Smooth muscle cell (in vitro differentiated cells): ENCODE measurements at regions not wholly inside any gene's neighbourhood (a gene's known extent, or its start where the extent isn't known, plus 50 kb on each side); places are given as distances from the start of the nearest gene placed in this dataset.

ENCODE experiments used
- DNase-seq: peaks from one replicate; lab custom pipeline; 2025; ENCODE audit not compliant: unreplicated experiment; lab: John Stamatoyannopoulos, UW
- H2AFZ ChIP-seq: fragments of 200-600 bp; sonication (generic); 2 replicates; pipeline ENCODE4 v1.6.0; 2016; ENCODE audit warnings: antibody characterized with exemption, low read depth, mild to moderate bottlenecking
- H3F3A ChIP-seq: fragments of 200-600 bp; sonication (generic); 2 replicates; pipeline ENCODE4 v1.6.0; 2017; ENCODE audit warnings: antibody characterized with exemption, low read depth
- H3K27ac ChIP-seq: fragments of 200-600 bp; sonication (generic); 2 replicates; pipeline ENCODE4 v1.5.1; 2016; ENCODE audit warnings: low read depth, mild to moderate bottlenecking
- H3K27me3 ChIP-seq: fragments of 200-600 bp; sonication (generic); 2 replicates; pipeline ENCODE4 v1.6.1; 2016; ENCODE audit warnings: low read depth, mild to moderate bottlenecking
- H3K36me3 ChIP-seq: fragments of 200-600 bp; sonication (generic); 2 replicates; pipeline ENCODE4 v1.5.1; 2016; ENCODE audit warnings: low read depth
- H3K4me1 ChIP-seq: fragments of 200-600 bp; sonication (generic); 2 replicates; pipeline ENCODE4 v1.5.1; 2016; ENCODE audit warnings: low read depth
- H3K4me2 ChIP-seq: fragments of 200-600 bp; sonication (generic); 2 replicates; pipeline ENCODE4 v1.6.0; 2016; ENCODE audit warnings: mild to moderate bottlenecking
- H3K4me3 ChIP-seq: fragments of 200-600 bp; sonication (generic); 2 replicates; pipeline ENCODE4 v1.5.1; 2016; ENCODE audit warnings: mild to moderate bottlenecking
- H3K79me2 ChIP-seq: fragments of 200-600 bp; sonication (generic); 2 replicates; pipeline ENCODE4 v1.6.0; 2016; ENCODE audit warnings: low read depth, mild to moderate bottlenecking
- H3K9ac ChIP-seq: fragments of 200-600 bp; sonication (generic); 2 replicates; pipeline ENCODE4 v1.6.0; 2016; ENCODE audit warnings: low read depth
- H3K9me3 ChIP-seq: fragments of 200-600 bp; sonication (generic); replicated peaks from 2 replicates; pipeline ENCODE4 v1.5.1; 2016; ENCODE audit warnings: low read depth
- H4K20me1 ChIP-seq: fragments of 200-600 bp; sonication (generic); 2 replicates; pipeline ENCODE4 v1.6.0; 2016; ENCODE audit warnings: low read depth
- WGBS: methylation state at CpG from one replicate; pipeline ENCODE4 v1.1.7; 2016; ENCODE audit warnings: low lambda C conversion rate; 5-methylcytosine and 5-hydroxymethylcytosine counted together
- TF ChIP-seq, protein P1 (sequence below): fragments of 200-600 bp; sonication (generic); IDR thresholded peaks from 2 replicates; pipeline ENCODE4 v1.5.1; 2017; ENCODE audit warnings: borderline replicate concordance, mild to moderate bottlenecking, antibody characterized with exemption; ENCODE audit not compliant: insufficient read depth, poor library complexity, severe bottlenecking

DNA sequence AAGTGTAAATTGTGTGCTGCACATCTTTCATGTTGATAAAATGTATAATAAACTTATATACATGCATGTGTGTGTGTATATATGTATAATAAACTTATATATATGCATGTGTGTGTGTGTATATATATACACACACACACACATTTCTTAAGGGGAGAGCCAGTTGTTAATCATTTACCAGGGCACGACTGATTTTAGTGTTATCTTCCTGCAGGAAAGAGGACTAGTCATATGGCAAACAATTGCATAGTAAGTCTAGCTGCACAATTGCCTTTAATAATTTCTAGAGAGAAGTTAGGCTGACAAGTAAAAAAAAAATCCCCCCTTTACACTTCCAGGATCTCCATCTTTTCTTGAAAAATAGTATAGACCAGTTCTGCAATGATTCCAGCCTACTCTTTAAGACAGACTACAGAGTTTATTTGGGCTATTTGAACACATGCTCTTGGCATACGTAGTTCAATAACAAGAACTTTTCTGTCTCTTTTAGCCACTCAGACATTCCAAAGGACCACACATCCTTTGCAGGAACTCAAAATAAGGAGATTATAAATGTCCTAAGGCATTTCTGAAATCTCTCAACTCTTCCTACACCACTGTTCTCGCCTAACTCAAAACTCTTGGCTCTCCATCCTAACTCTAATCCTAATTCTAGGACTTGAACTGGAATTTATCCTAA is 163.6 kb upstream of the SETMAR start:
- no peak overlapping the region for H2AFZ ChIP-seq

DNA sequence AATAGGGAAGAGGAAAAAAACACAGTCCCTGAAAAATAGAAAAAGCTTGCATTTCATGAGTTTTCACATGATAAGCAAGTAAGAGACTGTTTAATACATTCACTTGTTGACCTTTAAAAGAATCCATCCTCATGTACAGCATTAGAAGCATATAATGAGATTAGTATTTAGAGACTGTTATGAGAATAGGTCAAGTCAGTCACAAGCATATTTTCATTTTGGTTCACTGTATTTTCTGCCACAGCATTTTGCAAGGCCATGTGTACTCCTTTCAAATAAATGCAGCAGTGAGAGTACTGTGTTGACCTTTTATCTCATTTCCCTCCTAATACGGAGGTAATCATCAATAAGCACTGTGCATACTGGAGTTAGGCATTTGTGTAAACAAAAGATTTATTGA is 162.2 kb upstream of the SETMAR start:
- Histone ChIP-seq H3K4me2 (no peak overlapping the region), H3K27me3 (no peaks in the 10 kb centered on the region), H3K4me3 (no peak overlapping the region), H4K20me1 (no peaks in the 10 kb centered on the region), H3K27ac (no peak overlapping the region), H3K4me1 (no peaks in the 10 kb centered on the region), H3K79me2 (no peaks in the 10 kb centered on the region), H3K36me3 (no peaks in the 10 kb centered on the region), H2AFZ (no peak overlapping the region), H3K9ac (no peak overlapping the region), H3F3A (no peaks in the 10 kb centered on the region), H3K9me3 (no peaks in the 10 kb centered on the region)
- DNase-seq = no peak
- TF ChIP-seq, protein P1, sequence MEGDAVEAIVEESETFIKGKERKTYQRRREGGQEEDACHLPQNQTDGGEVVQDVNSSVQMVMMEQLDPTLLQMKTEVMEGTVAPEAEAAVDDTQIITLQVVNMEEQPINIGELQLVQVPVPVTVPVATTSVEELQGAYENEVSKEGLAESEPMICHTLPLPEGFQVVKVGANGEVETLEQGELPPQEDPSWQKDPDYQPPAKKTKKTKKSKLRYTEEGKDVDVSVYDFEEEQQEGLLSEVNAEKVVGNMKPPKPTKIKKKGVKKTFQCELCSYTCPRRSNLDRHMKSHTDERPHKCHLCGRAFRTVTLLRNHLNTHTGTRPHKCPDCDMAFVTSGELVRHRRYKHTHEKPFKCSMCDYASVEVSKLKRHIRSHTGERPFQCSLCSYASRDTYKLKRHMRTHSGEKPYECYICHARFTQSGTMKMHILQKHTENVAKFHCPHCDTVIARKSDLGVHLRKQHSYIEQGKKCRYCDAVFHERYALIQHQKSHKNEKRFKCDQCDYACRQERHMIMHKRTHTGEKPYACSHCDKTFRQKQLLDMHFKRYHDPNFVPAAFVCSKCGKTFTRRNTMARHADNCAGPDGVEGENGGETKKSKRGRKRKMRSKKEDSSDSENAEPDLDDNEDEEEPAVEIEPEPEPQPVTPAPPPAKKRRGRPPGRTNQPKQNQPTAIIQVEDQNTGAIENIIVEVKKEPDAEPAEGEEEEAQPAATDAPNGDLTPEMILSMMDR = no peak
- WGBS = 74% methylated on average over 1 of the region's 1 CpG

More for the DNA sequence above, 163.6 kb upstream of the SETMAR start:
- 70% methylated on average over 3 of the region's 3 CpGs for WGBS
- Histone ChIP-seq H3K9ac (no peak overlapping the region), H3K4me1 (no peaks in the 10 kb centered on the region), H3K79me2 (no peaks in the 10 kb centered on the region), H4K20me1 (no peaks in the 10 kb centered on the region), H3K36me3 (no peaks in the 10 kb centered on the region), H3K9me3 (no peaks in the 10 kb centered on the region), H3F3A (no peaks in the 10 kb centered on the region), H3K4me3 (no peak overlapping the region), H3K4me2 (no peak overlapping the region), H3K27ac (no peak overlapping the region), H3K27me3 (no peaks in the 10 kb centered on the region)
- TF ChIP-seq, protein P1 = no peak
- DNase-seq = no peak

DNA sequence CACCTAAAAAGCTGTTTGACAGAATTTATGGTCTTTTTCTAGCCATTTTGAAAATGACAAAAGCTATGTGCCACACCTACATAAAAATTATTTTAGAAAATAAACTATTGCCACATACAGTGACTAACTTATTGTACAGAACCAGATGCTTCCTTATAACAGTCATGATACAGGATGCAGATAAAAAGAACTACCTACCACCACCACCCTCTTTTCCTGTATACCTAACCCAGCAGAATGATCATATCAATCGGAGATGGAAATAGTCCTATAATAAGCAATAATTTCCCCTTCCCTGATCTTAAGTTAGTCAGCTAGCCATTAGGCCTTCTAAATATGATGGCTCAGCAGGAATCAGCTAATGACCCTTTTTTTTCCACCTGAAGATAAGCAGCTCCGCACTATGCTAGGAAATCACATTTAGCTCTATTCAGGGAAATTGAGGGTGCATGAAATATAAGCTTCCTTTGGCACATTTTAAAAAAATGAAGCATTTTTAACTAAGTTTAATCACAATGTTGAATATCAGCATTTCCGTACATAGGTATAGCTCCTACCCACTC is 155.5 kb upstream of the SETMAR start:
- Histone ChIP-seq H4K20me1 (no peaks in the 10 kb centered on the region), H3K9me3 (no peaks in the 10 kb centered on the region), H3K36me3 (no peaks in the 10 kb centered on the region), H3K9ac (no peak overlapping the region), H2AFZ (no peak overlapping the region), H3K27me3 (no peaks in the 10 kb centered on the region), H3K4me3 (no peak overlapping the region), H3K79me2 (no peaks in the 10 kb centered on the region), H3K4me1 (no peaks in the 10 kb centered on the region), H3K4me2 (no peak overlapping the region), H3F3A (no peaks in the 10 kb centered on the region), H3K27ac (no peak overlapping the region)
- 96% methylated on average over 3 of the region's 3 CpGs for WGBS
- TF ChIP-seq, protein P1 = no peak
- DNase-seq = no peak

DNA sequence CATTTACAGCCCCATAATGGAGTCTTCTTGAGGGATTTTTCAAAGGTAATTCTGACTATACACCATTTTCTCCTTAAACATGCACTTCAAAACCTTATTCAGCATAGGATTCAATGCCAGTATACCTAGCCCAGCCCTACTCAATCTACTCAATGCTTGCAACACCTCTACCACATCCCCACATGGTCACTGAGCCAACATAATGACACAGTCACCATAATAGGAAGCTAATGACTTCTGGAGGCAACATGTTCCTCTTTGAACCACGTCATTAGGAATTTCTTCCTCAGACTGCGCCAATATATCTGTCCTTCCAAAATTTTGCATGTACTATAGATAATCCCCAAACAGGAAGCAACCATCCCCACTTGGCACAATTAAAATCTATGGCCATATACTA is 153.9 kb upstream of the SETMAR start:
- no peaks in the 10 kb centered on the region for H3K4me1 ChIP-seq
- no peak overlapping the region for H3K4me3 ChIP-seq
- WGBS = 96% methylated on average over 2 of the region's 2 CpGs
- H3K36me3 ChIP-seq = no peaks in the 10 kb centered on the region
- TF ChIP-seq, protein P1 = no peak
- no peaks in the 10 kb centered on the region for H3K79me2 ChIP-seq
- no peak overlapping the region for H3K4me2 ChIP-seq
- no peak for DNase-seq
- no peak overlapping the region for H3K9ac ChIP-seq
- H3K27me3 ChIP-seq = no peaks in the 10 kb centered on the region
- H3F3A ChIP-seq = no peaks in the 10 kb centered on the region
- no peaks in the 10 kb centered on the region for H3K9me3 ChIP-seq
- H3K27ac ChIP-seq = no peak overlapping the region
- no peak overlapping the region for H2AFZ ChIP-seq
- H4K20me1 ChIP-seq = no peaks in the 10 kb centered on the region
